ENCODE measurements at regions not wholly inside any gene's neighbourhood (a gene's known extent, or its start where the extent isn't known, plus 50 kb on each side); places are given as distances from the start of the nearest gene placed in this dataset.

- Mint-ChIP-seq H3K27me3 (no peaks in the 10 kb centered on the region), H3K4me1 (peaks cover 0 to 19% (median 7%) of the 10 kb centered on the region in 4 donors), H3K27ac (peak overlapping the region in 1 of 10 donors; percentile 64), H3K9me3 (no peaks in the 10 kb centered on the region), H3K36me3 (peaks cover 0 to 39% (median 20%) of the 10 kb centered on the region in 3 donors), H3K4me3 (no peak overlapping the region)
- POLR2A ChIA-PET, result interaction anchor here (0.6 to 1.2 kb wide), 3 partner anchors 8 to 79 kb away, joined by 3 to 4 read pairs (median 4); no protein-coding TSS in a partner anchor
- ATAC-seq (no peak), DNase-seq (no peak)
Observed at GRCh38 chr14:95455246-95455645, 61.2 kb downstream of the SYNE3 start.

DNA sequence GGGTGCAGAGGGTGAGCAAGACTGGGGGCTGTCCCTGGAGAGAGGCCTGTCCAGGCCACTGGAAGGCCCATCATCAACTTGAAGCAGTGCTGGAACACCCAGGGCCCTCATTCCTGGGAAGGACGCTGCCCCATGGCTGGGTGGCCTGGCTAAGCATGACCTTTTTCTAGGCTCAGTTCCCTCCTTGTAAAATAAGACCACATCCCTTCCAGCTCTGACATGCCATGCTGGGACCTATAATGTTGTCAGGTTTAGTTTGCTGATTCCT lies 62.8 kb downstream of the SYNE3 start:
- H3K9me3 Mint-ChIP-seq, result no peaks in the 10 kb centered on the region
- H3K36me3 Mint-ChIP-seq, result peaks cover 0 to 48% (median 26%) of the 10 kb centered on the region in 3 donors
- POLR2A ChIA-PET, result interaction anchor here (0.6 to 3.9 kb wide), 4 partner anchors 8 to 70 kb away, joined by 3 to 18 read pairs (median 6); no protein-coding TSS in a partner anchor
- no peaks in the 10 kb centered on the region for H3K27me3 Mint-ChIP-seq
- H3K4me3 Mint-ChIP-seq, result no peak overlapping the region
- DNase-seq, result no peak
- H3K4me1 Mint-ChIP-seq, result peaks cover 0 to 15% (median 9%) of the 10 kb centered on the region in 4 donors
- ATAC-seq, result no peak
- H3K27ac Mint-ChIP-seq, result peak overlapping the region in 1 of 10 donors; percentile 65

DNA sequence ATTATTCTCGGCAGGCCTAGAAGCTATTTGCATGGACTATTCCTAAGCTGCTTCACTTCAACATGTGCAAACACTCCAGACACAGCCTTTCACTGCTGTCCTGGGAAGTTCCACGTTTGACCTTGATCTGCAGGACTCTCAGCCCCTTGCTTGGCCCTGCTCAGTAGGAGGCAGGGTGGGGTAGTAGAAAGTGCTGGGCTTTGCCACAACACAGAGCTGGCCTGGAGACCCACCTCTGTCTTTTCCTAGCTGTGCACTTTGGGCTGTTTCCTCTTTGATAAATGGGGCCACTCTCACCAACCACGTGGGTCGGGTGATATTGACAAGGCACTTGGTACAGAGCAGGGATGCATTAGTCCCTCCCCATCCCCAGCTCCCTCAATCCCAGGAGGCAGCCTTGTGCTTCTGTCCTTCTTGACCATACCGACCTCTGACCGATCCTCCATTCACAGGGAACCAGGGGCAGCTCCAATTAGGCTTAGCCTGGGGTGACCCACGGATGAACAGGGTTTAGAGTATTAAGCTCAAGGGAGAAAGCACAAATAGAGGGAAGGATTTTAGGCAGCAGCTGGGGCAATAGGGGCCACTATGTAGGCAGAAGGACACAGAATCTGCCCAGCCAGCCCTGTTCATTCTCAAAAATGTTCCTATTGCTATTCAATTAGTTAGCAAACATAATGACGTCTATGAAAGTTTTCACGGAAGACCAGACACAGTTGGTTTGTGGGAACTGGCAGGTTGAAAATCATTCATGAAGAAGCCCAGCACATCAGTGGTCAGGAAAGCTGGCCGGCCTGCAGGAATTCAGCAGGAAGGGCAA lies 63.3 kb downstream of the SYNE3 start:
- POLR2A ChIA-PET, result interaction anchor here (0.6 to 3.9 kb wide), 6 partner anchors 9 to 81 kb away, joined by 3 to 18 read pairs (median 5); partner anchors contain the start of gene GLRX5
- Mint-ChIP-seq H3K27me3 (no peaks in the 10 kb centered on the region), H3K36me3 (peaks cover 0 to 53% (median 26%) of the 10 kb centered on the region in 3 donors), H3K4me1 (peaks cover 0 to 12% (median 8%) of the 10 kb centered on the region in 4 donors), H3K4me3 (no peak overlapping the region), H3K27ac (peak overlapping the region in 7 of 10 donors; percentile 28 to 80 (median 65)), H3K9me3 (no peaks in the 10 kb centered on the region)
- no peak for DNase-seq
- no peak for ATAC-seq

- no peak for DNase-seq
Observed at GRCh38 chr14:95452176-95452892, 64.1 kb downstream of the SYNE3 start.

DNA sequence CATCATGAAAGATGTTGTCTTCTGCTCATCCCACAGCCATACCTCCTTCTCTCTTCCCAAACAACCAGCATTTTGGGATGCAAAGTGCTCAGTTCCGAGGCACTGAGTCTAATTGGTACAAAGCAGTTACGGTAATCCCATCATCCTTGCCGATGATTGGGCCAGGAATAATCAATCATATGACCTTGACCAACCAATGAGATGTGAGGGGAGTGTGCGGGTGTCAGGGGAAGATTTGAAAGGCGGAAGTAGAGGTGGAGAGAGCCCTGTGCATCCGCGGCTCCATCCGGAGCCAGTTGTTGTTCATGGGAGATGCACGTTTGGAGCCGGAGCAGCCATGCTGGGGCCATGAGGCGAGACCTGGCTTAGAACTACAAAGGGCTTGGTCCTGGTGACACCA lies 67.3 kb downstream of the SYNE3 start:
- H3K27me3 Mint-ChIP-seq, result no peaks in the 10 kb centered on the region
- H3K36me3 Mint-ChIP-seq, result peaks cover 0 to 64% (median 21%) of the 10 kb centered on the region in 3 donors
- no peak overlapping the region for H3K4me3 Mint-ChIP-seq
- DNase-seq, result no peak
- POLR2A ChIA-PET, result interaction anchor here (3.0 kb wide), 1 partner anchor 14 kb away, joined by 15 read pairs; no protein-coding TSS in a partner anchor
- no peak for ATAC-seq
- no peaks in the 10 kb centered on the region for H3K9me3 Mint-ChIP-seq
- H3K27ac Mint-ChIP-seq, result peak overlapping the region in 3 of 10 donors; percentile 1 to 49 (median 12)
- H3K4me1 Mint-ChIP-seq, result peaks cover 0 to 13% (median 3%) of the 10 kb centered on the region in 4 donors

More at GRCh38 chr14:95452176-95452892, 64.1 kb downstream of the SYNE3 start:
- no peak overlapping the region for H3K4me3 Mint-ChIP-seq
- peak in 1 of 2 donors; percentile 57 for ATAC-seq
- POLR2A ChIA-PET, result interaction anchor here (1.0 to 3.9 kb wide), 5 partner anchors 10 to 82 kb away, joined by 3 to 18 read pairs (median 5); partner anchors contain the start of gene GLRX5
- no peaks in the 10 kb centered on the region for H3K9me3 Mint-ChIP-seq
- peaks cover 0 to 12% (median 5%) of the 10 kb centered on the region in 4 donors for H3K4me1 Mint-ChIP-seq
- H3K36me3 Mint-ChIP-seq, result peaks cover 0 to 60% (median 26%) of the 10 kb centered on the region in 3 donors
- H3K27ac Mint-ChIP-seq, result peak overlapping the region in 4 of 10 donors; percentile 35 to 69 (median 49)
- no peaks in the 10 kb centered on the region for H3K27me3 Mint-ChIP-seq

DNA sequence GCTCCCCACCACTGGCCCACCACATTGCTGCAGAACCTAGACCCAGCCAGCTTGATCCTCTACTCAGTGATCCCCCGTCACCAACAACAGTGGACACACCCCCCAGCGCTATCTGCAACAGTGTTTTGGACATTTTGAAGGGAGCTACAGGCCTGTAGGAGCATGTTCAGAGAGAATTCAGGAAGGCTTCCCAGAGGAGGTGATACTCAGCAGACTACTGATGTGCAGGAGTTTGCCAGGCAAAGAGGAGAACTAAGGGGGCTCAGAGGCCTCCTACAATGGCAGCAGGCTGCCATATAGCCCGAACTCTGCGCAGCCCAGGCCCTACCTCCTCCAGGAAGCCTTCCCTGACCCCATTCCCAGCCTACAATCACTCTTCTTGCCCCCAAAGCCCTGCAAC lies 70.0 kb downstream of the SYNE3 start:
- ATAC-seq, result no peak
- peaks cover 0 to 65% (median 13%) of the 10 kb centered on the region in 3 donors for H3K36me3 Mint-ChIP-seq

DNA sequence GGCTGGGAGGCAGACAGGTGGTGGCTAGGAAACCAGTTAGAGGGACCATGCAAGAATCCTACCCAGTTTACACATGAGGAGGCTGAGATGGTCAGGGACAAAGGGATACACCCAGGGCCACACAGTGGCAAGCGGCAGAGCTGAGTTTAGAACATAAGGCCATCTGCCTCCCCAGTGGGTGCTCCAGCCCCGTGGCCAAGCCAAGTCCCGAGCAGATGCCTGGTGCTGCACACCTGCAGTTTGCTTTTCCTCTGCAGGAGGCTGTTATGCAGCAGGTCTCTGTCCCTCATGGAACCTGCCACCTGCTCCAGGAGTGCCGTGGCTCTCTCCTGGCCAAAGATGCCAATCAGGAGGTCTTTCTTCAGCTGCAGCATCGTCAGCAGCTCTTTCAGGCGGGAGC lies 70.8 kb downstream of the SYNE3 start:
- DNase-seq, result no peak
- Mint-ChIP-seq H3K4me3 (no peak overlapping the region), H3K4me1 (peaks cover 7 to 14% (median 10%) of the 10 kb centered on the region in 4 donors), H3K27me3 (no peaks in the 10 kb centered on the region), H3K27ac (peak overlapping the region in 9 of 10 donors; percentile 21 to 95 (median 60)), H3K9me3 (no peaks in the 10 kb centered on the region), H3K36me3 (peaks cover 0 to 64% (median 10%) of the 10 kb centered on the region in 3 donors)
- POLR2A ChIA-PET, result interaction anchor here (0.8 to 4.6 kb wide), 5 partner anchors 18 to 89 kb away, joined by 3 to 34 read pairs (median 9); partner anchors contain the start of gene GLRX5
- ATAC-seq, result no peak

More for the DNA sequence above, 70.0 kb downstream of the SYNE3 start:
- Mint-ChIP-seq H3K9me3 (no peaks in the 10 kb centered on the region), H3K27ac (peak overlapping the region in 8 of 10 donors; percentile 19 to 95 (median 66)), H3K4me1 (peaks cover 7 to 14% (median 10%) of the 10 kb centered on the region in 4 donors), H3K4me3 (no peak overlapping the region), H3K27me3 (no peaks in the 10 kb centered on the region)
- POLR2A ChIA-PET, result interaction anchor here (1.2 to 4.6 kb wide), 3 partner anchors 17 to 72 kb away, joined by 4 to 34 read pairs (median 15); no protein-coding TSS in a partner anchor
- no peak for DNase-seq

DNA sequence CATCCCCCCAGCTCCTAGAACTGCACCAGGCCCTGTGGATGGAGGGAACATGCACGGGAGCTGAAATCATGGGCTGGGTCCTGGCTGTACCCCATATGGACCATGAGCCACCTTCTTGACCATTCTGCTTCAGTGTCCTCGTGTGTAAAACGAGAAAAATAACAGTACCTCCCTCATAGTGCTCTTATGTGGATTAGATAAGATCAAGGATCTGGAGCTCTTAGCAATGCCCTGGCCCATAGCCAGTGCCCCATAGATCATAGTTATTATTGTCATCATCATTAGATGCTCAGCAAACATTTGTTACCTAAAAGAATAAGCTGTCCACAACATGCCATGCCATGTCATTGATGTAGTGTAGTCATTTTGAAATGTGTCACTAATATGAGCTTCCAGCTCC lies 71.3 kb downstream of the SYNE3 start:
- DNase-seq, result no peak
- ATAC-seq, result no peak
- POLR2A ChIA-PET, result interaction anchor here (0.8 to 4.6 kb wide), 5 partner anchors 18 to 89 kb away, joined by 3 to 34 read pairs (median 9); partner anchors contain the start of gene GLRX5
- H3K9me3 Mint-ChIP-seq, result no peaks in the 10 kb centered on the region
- H3K27ac Mint-ChIP-seq, result peak overlapping the region; percentile 38 to 78 (median 57)
- H3K4me3 Mint-ChIP-seq, result no peak overlapping the region
- H3K36me3 Mint-ChIP-seq, result peaks cover 0 to 65% (median 10%) of the 10 kb centered on the region in 3 donors
- H3K27me3 Mint-ChIP-seq, result no peaks in the 10 kb centered on the region
- peaks cover 7 to 14% (median 10%) of the 10 kb centered on the region in 4 donors for H3K4me1 Mint-ChIP-seq

DNA sequence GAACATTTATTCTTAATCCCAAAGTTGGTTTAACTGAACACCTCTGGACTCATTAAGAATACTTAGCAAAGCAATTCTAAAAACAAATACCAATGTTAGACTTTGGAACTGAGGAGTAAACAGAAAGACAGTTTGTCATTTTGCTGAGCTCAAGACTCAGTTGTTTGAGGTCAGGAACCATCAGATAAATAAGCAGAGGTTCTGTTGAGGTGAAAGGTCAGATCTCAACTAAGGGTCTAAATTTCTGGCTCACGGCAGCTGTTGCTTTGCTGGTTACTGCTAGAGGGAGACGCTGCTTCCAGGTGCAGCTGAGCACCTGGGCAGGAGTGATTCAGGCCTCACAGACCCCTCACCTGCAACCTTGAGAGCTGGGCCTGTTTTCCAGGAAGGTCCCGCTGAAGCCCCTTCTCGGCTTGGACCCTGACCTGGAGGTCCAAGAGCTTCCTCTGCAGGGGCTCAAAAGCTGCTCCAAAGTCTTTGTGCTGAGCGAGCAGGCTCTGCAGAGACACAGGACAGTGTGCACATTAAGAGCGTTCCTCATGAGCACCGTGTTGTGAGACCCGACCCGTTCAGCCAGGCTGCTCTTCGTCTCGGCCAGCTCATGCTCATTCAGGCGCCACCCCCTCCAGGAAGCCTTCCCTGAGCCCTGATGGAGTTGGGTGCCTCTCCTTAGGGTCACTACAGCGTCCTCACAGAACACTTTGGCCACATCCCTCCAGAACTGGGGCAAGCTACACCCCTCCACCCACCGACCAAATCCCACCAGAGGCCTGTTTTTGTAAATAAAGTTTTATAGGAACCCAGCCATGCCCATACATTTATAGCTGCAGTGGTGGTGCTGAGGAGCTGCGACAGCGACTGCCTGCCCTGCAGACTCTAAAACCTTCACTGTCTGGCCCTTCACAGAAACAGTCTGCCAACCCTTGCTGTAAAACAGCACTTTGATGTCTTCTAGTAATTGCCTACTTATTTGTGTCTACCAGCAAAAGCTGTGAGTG lies 72.0 kb downstream of the SYNE3 start:
- POLR2A ChIA-PET, result interaction anchor here (0.8 to 4.6 kb wide), 7 partner anchors 19 to 90 kb away, joined by 3 to 34 read pairs (median 6); partner anchors contain the start of gene GLRX5
- ATAC-seq, result no peak
- Mint-ChIP-seq H3K4me3 (no peak overlapping the region), H3K9me3 (no peaks in the 10 kb centered on the region), H3K36me3 (peaks cover 0 to 65% (median 11%) of the 10 kb centered on the region in 3 donors), H3K27ac (peak overlapping the region; percentile 9 to 82 (median 52)), H3K4me1 (peaks cover 7 to 14% (median 10%) of the 10 kb centered on the region in 4 donors), H3K27me3 (no peaks in the 10 kb centered on the region)
- DNase-seq, result peak in 1 of 10 donors; percentile 14

DNA sequence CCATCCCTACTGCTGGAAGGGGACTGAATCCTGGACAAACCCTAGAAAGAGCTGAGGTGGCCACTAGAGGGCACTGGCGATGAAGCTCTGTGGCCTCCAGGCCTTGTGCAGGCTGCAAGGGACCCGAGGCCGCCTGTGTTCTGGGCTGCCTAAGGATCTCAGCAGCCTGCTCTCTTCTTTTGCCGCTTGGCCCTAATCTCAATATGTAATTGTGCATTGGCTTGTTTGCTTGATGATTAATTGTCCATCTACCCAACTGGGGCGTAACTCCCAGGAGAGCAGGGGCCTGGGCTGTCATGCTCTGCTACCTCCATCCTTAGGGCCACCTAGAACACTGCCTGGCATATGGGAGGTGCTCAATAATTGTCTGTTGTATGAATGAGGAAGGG lies 73.8 kb downstream of the SYNE3 start:
- H3K4me3 Mint-ChIP-seq, result no peak overlapping the region
- ATAC-seq, result peak; percentile 99
- no peaks in the 10 kb centered on the region for H3K27me3 Mint-ChIP-seq
- peak; percentile 54 to 88 (median 70) for DNase-seq
- H3K4me1 Mint-ChIP-seq, result peaks cover 4 to 16% (median 8%) of the 10 kb centered on the region in 4 donors
- no peaks in the 10 kb centered on the region for H3K9me3 Mint-ChIP-seq
- peaks cover 0 to 65% (median 6%) of the 10 kb centered on the region in 3 donors for H3K36me3 Mint-ChIP-seq
- POLR2A ChIA-PET, result interaction anchor here (1.0 to 4.6 kb wide), 8 partner anchors 16 to 91 kb away, joined by 3 to 34 read pairs (median 7); partner anchors contain the start of gene GLRX5
- H3K27ac Mint-ChIP-seq, result peak overlapping the region; percentile 3 to 93 (median 66)

GRCh38 chr14:95442016-95442632 lies 74.3 kb downstream of the SYNE3 start:
- peak in 1 of 2 donors; percentile 29 for ATAC-seq
- Mint-ChIP-seq H3K27me3 (no peaks in the 10 kb centered on the region), H3K4me1 (peaks cover 7 to 21% (median 8%) of the 10 kb centered on the region in 4 donors), H3K4me3 (no peak overlapping the region), H3K27ac (peak overlapping the region in 4 of 10 donors; percentile 35 to 89 (median 52)), H3K9me3 (no peaks in the 10 kb centered on the region), H3K36me3 (peaks cover 0 to 68% (median 10%) of the 10 kb centered on the region in 3 donors)
- POLR2A ChIA-PET, result interaction anchor here (1.0 to 4.6 kb wide), 8 partner anchors 15 to 92 kb away, joined by 3 to 34 read pairs (median 7); partner anchors contain the start of gene GLRX5
- no peak for DNase-seq
